D721Med (cell line): ENCODE measurements at regions not wholly inside any gene's neighbourhood (a gene's known extent, or its start where the extent isn't known, plus 50 kb on each side); places are given as distances from the start of the nearest gene placed in this dataset.

ENCODE experiments used
- DNase-seq: peaks from one replicate; pipeline ENCODE4 v3.0.0; 2011; ENCODE audit warnings: low spot score; ENCODE audit not compliant: insufficient read length
- FAIRE-seq: peaks from 2 replicates; lab custom pipeline; 2011; peaks lifted over from hg19 to GRCh38; lab: Jason Lieb, UNC
- TF ChIP-seq, protein P1 (sequence below): IDR thresholded peaks from 2 replicates; pipeline ENCODE4 v1.5.1; 2012; ENCODE audit warnings: mild to moderate bottlenecking, control low read depth; ENCODE audit not compliant: insufficient read depth; ENCODE audit errors: missing control alignments

DNA sequence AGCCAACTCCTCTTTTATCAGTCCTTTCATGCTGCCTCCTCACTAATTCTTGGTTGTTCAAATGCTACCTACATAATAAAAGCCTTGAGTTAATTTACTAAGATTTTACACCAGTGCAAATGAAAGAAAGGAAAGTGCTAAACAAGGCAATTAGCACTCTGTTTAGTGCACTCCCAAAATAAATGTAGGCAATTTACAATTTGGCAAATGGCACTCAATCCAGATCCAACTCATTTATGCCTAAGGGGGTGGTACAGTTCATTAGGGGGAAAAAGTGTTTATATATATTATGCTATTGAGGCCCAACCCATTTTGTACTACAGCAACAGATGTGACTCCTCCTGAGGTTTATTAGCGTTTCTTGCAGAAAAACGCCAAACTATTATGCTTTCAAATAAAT is 370.1 kb downstream of the NR2F2 start:
- FAIRE-seq (no peak), DNase-seq (no peak)
- TF ChIP-seq, protein P1, sequence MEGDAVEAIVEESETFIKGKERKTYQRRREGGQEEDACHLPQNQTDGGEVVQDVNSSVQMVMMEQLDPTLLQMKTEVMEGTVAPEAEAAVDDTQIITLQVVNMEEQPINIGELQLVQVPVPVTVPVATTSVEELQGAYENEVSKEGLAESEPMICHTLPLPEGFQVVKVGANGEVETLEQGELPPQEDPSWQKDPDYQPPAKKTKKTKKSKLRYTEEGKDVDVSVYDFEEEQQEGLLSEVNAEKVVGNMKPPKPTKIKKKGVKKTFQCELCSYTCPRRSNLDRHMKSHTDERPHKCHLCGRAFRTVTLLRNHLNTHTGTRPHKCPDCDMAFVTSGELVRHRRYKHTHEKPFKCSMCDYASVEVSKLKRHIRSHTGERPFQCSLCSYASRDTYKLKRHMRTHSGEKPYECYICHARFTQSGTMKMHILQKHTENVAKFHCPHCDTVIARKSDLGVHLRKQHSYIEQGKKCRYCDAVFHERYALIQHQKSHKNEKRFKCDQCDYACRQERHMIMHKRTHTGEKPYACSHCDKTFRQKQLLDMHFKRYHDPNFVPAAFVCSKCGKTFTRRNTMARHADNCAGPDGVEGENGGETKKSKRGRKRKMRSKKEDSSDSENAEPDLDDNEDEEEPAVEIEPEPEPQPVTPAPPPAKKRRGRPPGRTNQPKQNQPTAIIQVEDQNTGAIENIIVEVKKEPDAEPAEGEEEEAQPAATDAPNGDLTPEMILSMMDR: no peak

DNA sequence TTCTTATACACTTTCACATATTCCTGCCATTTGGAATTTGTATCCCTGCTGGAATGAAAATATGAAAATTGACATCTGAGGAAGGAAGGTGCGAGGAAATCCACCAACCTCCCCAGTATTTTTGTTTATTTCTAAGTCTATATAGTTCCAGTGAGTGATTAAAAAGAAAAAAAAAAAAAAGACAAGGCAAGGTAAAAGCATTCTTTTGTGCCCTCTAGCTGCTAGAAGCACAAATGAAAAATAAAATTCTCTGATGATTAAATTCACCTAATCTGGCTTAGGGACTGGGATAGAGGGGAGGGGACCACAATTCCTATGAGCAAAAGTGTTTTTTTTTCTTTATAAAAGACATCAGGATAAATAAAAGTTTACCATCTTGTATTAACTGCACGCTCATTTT is 370.9 kb downstream of the NR2F2 start:
- DNase-seq (no peak), FAIRE-seq (no peak)
- TF ChIP-seq, protein P1: peak; percentile 11

DNA sequence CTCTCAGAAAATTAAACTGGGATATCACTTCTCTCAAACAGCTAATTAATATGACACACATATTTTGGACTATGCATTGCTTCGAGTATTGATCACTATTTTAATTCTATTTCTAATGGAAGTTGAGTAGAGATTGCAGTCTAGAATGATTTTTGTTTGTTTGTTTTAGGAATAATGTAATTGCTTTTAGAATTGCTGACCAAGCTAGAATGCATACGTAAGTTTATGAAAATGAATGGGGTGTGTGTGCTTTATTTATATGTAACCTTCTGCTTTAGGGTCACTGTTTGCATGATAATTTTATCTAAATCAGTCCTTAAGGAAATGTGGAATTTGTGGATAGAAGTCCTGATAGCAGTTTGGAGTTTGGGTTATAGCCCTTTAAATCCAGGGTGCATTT is 371.4 kb downstream of the NR2F2 start:
- DNase-seq (no peak), FAIRE-seq (no peak)
- TF ChIP-seq, protein P1: no peak

DNA sequence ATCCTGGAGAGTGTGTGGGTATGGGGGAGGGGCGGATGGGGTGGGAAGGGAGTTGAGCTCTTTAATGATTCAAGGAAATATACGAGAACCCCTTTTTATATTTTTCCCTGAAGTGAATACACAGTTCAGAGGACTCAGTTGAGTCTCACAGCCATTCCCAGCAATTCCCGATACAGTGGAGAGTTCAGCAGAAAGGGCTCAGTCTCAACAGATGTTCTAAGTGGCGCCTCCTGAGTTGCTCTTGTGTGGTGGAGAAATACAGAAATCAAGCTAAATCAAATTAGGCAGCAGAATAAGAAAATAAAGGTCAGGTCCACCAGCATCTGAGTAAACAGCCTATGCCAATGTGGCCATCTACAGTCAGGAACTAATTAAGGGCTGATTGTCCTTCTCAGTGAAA is 372.1 kb downstream of the NR2F2 start:
- DNase-seq (no peak), FAIRE-seq (no peak)
- TF ChIP-seq, protein P1: no peak

DNA sequence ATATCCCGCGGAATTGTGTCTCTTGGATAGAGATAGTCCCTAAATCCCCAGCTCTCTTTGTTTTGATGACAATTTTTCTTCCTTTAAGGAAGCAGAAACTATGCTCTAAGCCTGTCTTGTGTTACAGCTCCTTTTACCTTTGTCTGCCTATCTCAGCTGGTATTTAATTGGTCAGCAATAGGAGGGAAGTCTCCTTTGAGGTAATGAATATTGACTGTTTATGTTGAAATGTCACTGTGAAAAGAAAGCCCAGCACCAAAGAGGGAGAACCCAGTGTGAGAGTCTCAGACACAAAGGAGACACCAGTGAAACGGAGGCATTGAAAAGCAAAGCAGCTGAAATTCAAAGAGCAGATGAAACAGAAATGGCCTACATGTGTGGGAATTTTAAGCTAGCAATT is 372.6 kb downstream of the NR2F2 start:
- FAIRE-seq: no peak

DNA sequence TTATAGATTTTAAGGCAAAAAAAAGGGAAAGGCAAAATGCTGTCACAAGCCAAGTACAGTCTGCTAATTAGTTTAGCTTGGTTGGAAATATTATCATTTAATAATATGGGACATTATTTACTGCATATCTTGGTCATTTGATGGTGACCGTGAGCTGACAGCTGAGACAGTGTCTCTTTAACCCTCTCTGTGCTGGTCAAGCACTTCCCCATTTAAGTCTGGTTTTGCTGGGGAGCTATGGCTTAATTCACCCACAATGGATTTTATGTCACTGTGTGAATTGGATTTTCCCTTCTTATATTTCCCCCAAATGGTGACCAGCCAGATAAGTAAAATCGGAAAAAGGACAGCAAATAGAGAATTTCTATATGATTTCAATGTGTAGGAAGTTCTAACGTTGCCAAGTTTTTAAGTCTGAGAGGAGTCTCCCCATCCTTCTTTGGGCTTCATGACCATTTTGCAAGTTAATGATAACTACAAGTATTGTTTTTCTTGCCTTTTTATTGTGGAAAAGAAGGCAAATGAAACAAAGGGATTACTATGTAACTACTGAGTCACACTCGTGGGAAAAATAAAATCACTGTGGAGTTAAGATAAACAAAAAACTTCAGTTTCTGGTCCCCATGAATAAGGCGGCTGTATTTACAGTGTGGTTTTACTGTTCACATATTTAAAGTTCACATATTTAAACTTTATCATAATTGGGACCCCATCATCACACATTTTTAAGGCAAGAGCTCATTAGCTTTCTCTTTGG is 373.5 kb downstream of the NR2F2 start:
- no peak for FAIRE-seq

More for the DNA sequence above, 372.6 kb downstream of the NR2F2 start:
- TF ChIP-seq, protein P1: no peak
- DNase-seq: no peak

DNA sequence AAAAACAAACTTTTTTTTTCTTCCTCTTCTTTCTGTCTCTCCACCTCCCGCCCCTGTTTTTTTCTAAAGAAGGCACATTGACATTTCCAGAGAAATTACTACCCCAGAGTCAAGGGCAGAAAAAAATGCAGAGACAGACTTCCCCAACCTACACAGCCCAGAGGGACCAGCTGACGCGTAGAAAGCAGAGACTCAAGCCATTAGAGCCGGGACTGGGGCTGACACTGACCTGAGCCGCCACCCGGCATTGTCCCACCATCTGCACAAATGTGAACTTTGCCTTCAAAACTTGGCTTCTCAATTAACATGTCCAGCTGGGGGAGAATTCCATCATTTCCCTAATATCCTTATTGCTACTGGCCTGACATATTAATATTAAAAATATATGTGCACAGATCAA is 385.6 kb downstream of the NR2F2 start:
- TF ChIP-seq, protein P1: no peak
- FAIRE-seq (no peak), DNase-seq (no peak)

More for the DNA sequence above, 373.5 kb downstream of the NR2F2 start:
- DNase-seq: no peak
- TF ChIP-seq, protein P1: no peak
